Upper lobe of left lung (tissue), 4 donors: ENCODE measurements at regions not wholly inside any gene's neighbourhood (a gene's known extent, or its start where the extent isn't known, plus 50 kb on each side); places are given as distances from the start of the nearest gene placed in this dataset.

Source experiments
- POLR2AphosphoS5 ChIP-seq, 2 donors: sonication (generic); formaldehyde crosslinking; IDR thresholded peaks; one replicate each; pipeline ENCODE4 v1.5.1; 2017; ENCODE audit warnings: antibody characterized with exemption in 2 of 2
- TF ChIP-seq, protein P1 (sequence below), 6 experiments: fragments of 450-650 bp in 4 of 6; fragments of 200-600 bp in 2 of 6; sonication (generic) in 2 of 6; IDR thresholded peaks; one replicate each; pipeline ENCODE4 v1.5.1; 2016 to 2019; ENCODE audit warnings: antibody characterized with exemption in 6 of 6

DNA sequence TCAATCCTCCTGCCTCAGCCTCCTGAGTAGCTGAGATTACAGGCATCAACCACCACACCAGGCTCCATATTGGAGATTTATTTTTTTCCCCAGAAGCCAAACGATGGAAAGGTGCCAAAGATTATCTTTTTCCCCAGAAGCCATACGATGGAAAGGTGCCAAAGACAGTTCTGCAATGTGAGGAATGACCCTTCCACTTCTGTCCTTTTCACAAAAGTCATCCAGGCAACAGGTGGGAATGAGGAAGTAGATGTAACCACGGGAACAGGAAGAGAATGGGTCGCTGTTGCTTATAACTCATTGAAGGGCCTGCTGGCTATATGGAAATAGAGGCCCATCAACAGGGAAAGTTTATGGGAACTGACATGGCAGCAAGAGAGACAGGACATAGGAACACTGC, 233.7 kb upstream of the MSX2 start:
- TF ChIP-seq, protein P1, sequence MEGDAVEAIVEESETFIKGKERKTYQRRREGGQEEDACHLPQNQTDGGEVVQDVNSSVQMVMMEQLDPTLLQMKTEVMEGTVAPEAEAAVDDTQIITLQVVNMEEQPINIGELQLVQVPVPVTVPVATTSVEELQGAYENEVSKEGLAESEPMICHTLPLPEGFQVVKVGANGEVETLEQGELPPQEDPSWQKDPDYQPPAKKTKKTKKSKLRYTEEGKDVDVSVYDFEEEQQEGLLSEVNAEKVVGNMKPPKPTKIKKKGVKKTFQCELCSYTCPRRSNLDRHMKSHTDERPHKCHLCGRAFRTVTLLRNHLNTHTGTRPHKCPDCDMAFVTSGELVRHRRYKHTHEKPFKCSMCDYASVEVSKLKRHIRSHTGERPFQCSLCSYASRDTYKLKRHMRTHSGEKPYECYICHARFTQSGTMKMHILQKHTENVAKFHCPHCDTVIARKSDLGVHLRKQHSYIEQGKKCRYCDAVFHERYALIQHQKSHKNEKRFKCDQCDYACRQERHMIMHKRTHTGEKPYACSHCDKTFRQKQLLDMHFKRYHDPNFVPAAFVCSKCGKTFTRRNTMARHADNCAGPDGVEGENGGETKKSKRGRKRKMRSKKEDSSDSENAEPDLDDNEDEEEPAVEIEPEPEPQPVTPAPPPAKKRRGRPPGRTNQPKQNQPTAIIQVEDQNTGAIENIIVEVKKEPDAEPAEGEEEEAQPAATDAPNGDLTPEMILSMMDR (IDR thresholded peaks at IDR 0.05), result no peak
- TF ChIP-seq POLR2AphosphoS5 (IDR thresholded peaks at IDR 0.05), result no peak
